HepG2 (cell line): ENCODE measurements at regions not wholly inside any gene's neighbourhood (a gene's known extent, or its start where the extent isn't known, plus 50 kb on each side); places are given as distances from the start of the nearest gene placed in this dataset.

Source experiments
- ATAC-seq: fragments of 200-7000 bp; cut with Tn5 transposase; 3 replicates; pipeline ENCODE4 v1.9.1; 2020; ENCODE audit warnings: mild to moderate bottlenecking, moderate library complexity
- BruUV-seq: library from RNA; stranded (reverse); fragments of 400-500 nt; replicated peaks from 2 replicates; lab custom pipeline; 2021; lab: Mats Ljungman, UMichigan
- CTCF ChIA-PET: fragments of 300-600 bp; formaldehyde crosslinking; extraction: SDS; loops from one replicate; lab custom pipeline; 2021; ENCODE audit warnings: low total read pairs, inconsistent platforms, low intra/inter-chr PET ratio; lab: Yijun Ruan, JAX
- POLR2A ChIA-PET: fragments of 350-600 bp; sonication (Branson Sonifier 250); formaldehyde crosslinking; loops from one replicate; lab custom pipeline; 2020; ENCODE audit warnings: antibody characterized with exemption, inconsistent platforms; lab: Yijun Ruan, JAX
- DNase-seq: peaks from one replicate; pipeline ENCODE4 v3.0.0-alpha.2; 2015; ENCODE audit warnings: low spot score
- FAIRE-seq: peaks from 3 replicates; lab custom pipeline; 2011; peaks lifted over from hg19 to GRCh38; lab: Jason Lieb, UNC
- H2AFZ ChIP-seq: one replicate; pipeline ENCODE4 v1.6.1; 2011; ENCODE audit warnings: low read length, inconsistent platforms
- H3K27ac ChIP-seq: fragments of 300-600 bp; 3 replicates; pipeline ENCODE4 v1.8.0; 2011; ENCODE audit warnings: mixed run types, mild to moderate bottlenecking, mixed read lengths, low read length, inconsistent platforms; ENCODE audit not compliant: insufficient read depth; ENCODE audit errors: extremely low read length
- H3K27me3 ChIP-seq, 2 experiments: fragments of 200-600 bp in 1 of 2; 2 replicates in 1 of 2; 3 replicates in 1 of 2; pipeline versions ENCODE4 v1.6.0 to v1.8.0; 2011; ENCODE audit warnings: low read length in 2 of 2, mild to moderate bottlenecking in 2 of 2, moderate library complexity in 2 of 2, inconsistent platforms in 1 of 2; ENCODE audit not compliant: insufficient read depth in 2 of 2, control insufficient read depth in 1 of 2
- H3K36me3 ChIP-seq, 2 experiments: fragments of 200-600 bp in 1 of 2; replicated peaks in 1 of 2; 2 replicates in 1 of 2; 3 replicates in 1 of 2; pipeline versions ENCODE4 v1.5.1 to v1.8.0; 2011; ENCODE audit warnings: low read length in 2 of 2, inconsistent platforms in 1 of 2; ENCODE audit not compliant: insufficient read depth in 2 of 2, control insufficient read depth in 1 of 2
- H3K4me1 ChIP-seq: 2 replicates; pipeline ENCODE4 v1.5.1; 2012; ENCODE audit warnings: low read length, inconsistent platforms; ENCODE audit not compliant: insufficient read depth
- H3K4me2 ChIP-seq: 2 replicates; pipeline ENCODE4 v1.6.0; 2011; ENCODE audit warnings: low read depth, low read length, inconsistent platforms
- H3K4me3 ChIP-seq, 3 experiments: fragments of 200-600 bp in 1 of 3; sonication (generic), shearing (Covaris generic) in 1 of 3; replicated peaks in 1 of 3; 2 replicates each; pipeline ENCODE4 v1.5.1; 2011 to 2016; ENCODE audit warnings: low read length in 3 of 3, inconsistent platforms in 2 of 3, low read depth in 2 of 3, mild to moderate bottlenecking in 2 of 3, control low read depth in 1 of 3, mixed read lengths in 1 of 3; ENCODE audit not compliant: insufficient read depth in 1 of 3
- H3K79me2 ChIP-seq: one replicate; pipeline ENCODE4 v1.6.1; 2011; ENCODE audit warnings: low read length, inconsistent platforms; ENCODE audit not compliant: insufficient read depth
- H3K9ac ChIP-seq: 2 replicates; pipeline ENCODE4 v1.6.0; 2011; ENCODE audit warnings: mild to moderate bottlenecking, low read depth, low read length, inconsistent platforms; ENCODE audit not compliant: insufficient read depth
- H3K9me3 ChIP-seq: 2 replicates; pipeline ENCODE4 v1.5.1; 2012; ENCODE audit warnings: mild to moderate bottlenecking, low read length
- H4K20me1 ChIP-seq: 2 replicates; pipeline ENCODE4 v1.6.0; 2011; ENCODE audit warnings: inconsistent platforms, mild to moderate bottlenecking, low read length, moderate library complexity; ENCODE audit not compliant: insufficient read depth
- ATRX ChIP-seq: sonication (generic); formaldehyde crosslinking; IDR thresholded peaks from 2 replicates; pipeline ENCODE4 v1.4.0; 2020; ENCODE audit warnings: missing genetic modification reagents, borderline replicate concordance
- CC2D1A ChIP-seq: sonication (generic); formaldehyde crosslinking; IDR thresholded peaks from 2 replicates; pipeline ENCODE4 v1.8.1; 2023; ENCODE audit warnings: mild to moderate bottlenecking, missing genetic modification reagents
- DMTF1 ChIP-seq: sonication (generic); formaldehyde crosslinking; IDR thresholded peaks from 2 replicates; pipeline ENCODE4 v1.4.0; 2020; ENCODE audit warnings: mild to moderate bottlenecking, missing genetic modification reagents
- GTF3A ChIP-seq: sonication (generic); formaldehyde crosslinking; conservative IDR thresholded peaks from 2 replicates; pipeline ENCODE4 v1.4.0; 2020; ENCODE audit warnings: mild to moderate bottlenecking, missing genetic modification reagents
- HMGA1 ChIP-seq: sonication (generic); formaldehyde crosslinking; conservative IDR thresholded peaks from 2 replicates; pipeline ENCODE4 v1.4.0; 2020; ENCODE audit warnings: missing genetic modification reagents
- ISX ChIP-seq: sonication (generic); formaldehyde crosslinking; conservative IDR thresholded peaks from 2 replicates; pipeline ENCODE4 v1.5.0; 2020; ENCODE audit warnings: missing genetic modification reagents
- KDM1A ChIP-seq: IDR thresholded peaks from 2 replicates; pipeline ENCODE4 v1.6.1; 2016; ENCODE audit warnings: missing compliant biosample characterization
- MYC ChIP-seq: sonication (generic); formaldehyde crosslinking; IDR thresholded peaks from 2 replicates; pipeline ENCODE4 v1.9.0; 2021; ENCODE audit warnings: missing genetic modification reagents, borderline replicate concordance
- SMAD1 ChIP-seq: sonication (generic); formaldehyde crosslinking; IDR thresholded peaks from 2 replicates; pipeline ENCODE4 v1.4.0; 2020; ENCODE audit warnings: missing genetic modification reagents, low read depth, mild to moderate bottlenecking, borderline replicate concordance
- SRSF1 ChIP-seq: fragments of 200-400 bp; formaldehyde crosslinking; optimal IDR thresholded peaks from 2 replicates; pipeline ENCODE3; 2017; ENCODE audit warnings: mild to moderate bottlenecking, low read depth, low read length, moderate library complexity
- TCF7L2 ChIP-seq: IDR thresholded peaks from 2 replicates; pipeline ENCODE4 v1.6.1; 2011; ENCODE audit warnings: mild to moderate bottlenecking, low read depth, low read length, moderate library complexity
- TEAD2 ChIP-seq: sonication (generic); formaldehyde crosslinking; IDR thresholded peaks from 2 replicates; pipeline ENCODE4 v1.9.0; 2021; ENCODE audit warnings: missing genetic modification reagents
- YEATS2 ChIP-seq: sonication (generic); formaldehyde crosslinking; IDR thresholded peaks from 2 replicates; pipeline ENCODE4 v1.4.0; 2020; ENCODE audit warnings: missing genetic modification reagents, borderline replicate concordance
- ZBTB21 ChIP-seq: sonication (generic); formaldehyde crosslinking; IDR thresholded peaks from 2 replicates; pipeline ENCODE4 v1.4.0; 2020; ENCODE audit warnings: missing genetic modification reagents
- ZBTB46 ChIP-seq: sonication (generic); formaldehyde crosslinking; IDR thresholded peaks from 2 replicates; pipeline ENCODE4 v1.4.0; 2020; ENCODE audit warnings: mild to moderate bottlenecking, missing genetic modification reagents, borderline replicate concordance
- ZNF260 ChIP-seq: sonication (generic); formaldehyde crosslinking; IDR thresholded peaks from 2 replicates; pipeline ENCODE4 v1.4.0; 2020; ENCODE audit warnings: missing genetic modification reagents, low read depth, mild to moderate bottlenecking, borderline replicate concordance
- ZNF326 ChIP-seq: sonication (generic); formaldehyde crosslinking; IDR thresholded peaks from 2 replicates; pipeline ENCODE4 v1.4.0; 2020; ENCODE audit warnings: missing genetic modification reagents, borderline replicate concordance
- ZNF468 ChIP-seq: sonication (generic); formaldehyde crosslinking; IDR thresholded peaks from 2 replicates; pipeline ENCODE4 v1.8.0; 2022; ENCODE audit warnings: mild to moderate bottlenecking, moderate library complexity, missing genetic modification reagents
- ZNF512 ChIP-seq: sonication (generic); formaldehyde crosslinking; IDR thresholded peaks from 2 replicates; pipeline ENCODE4 v1.4.0; 2020; ENCODE audit warnings: mild to moderate bottlenecking, missing genetic modification reagents
- ZNF547 ChIP-seq: sonication (generic); formaldehyde crosslinking; IDR thresholded peaks from 2 replicates; pipeline ENCODE4 v1.5.1; 2020; ENCODE audit warnings: mild to moderate bottlenecking, missing genetic modification reagents
- WGBS: methylation state at CpG from one replicate; pipeline ENCODE4 v1.1.6; 2017; ENCODE audit warnings: low lambda C conversion rate; 5-methylcytosine and 5-hydroxymethylcytosine counted together
- in situ Hi-C: cut with HindIII; loops from 2 replicates; pipeline ENCODE4 v1.10.0; 2017; ENCODE audit warnings: low pct_unique_long_range_greater_than_20kb; ENCODE audit not compliant: extremely low pct_ligation_motif_present
- intact Hi-C: fragments of 100-400 bp; cut with micrococcal nuclease; formaldehyde crosslinking; loops from one replicate; pipeline ENCODE4 v1.10.0; 2022; ENCODE audit not compliant: unreplicated experiment

GRCh38 chr21:27528697-27529096, 561.8 kb upstream of the ADAMTS5 start (continued):
- no peak for TF ChIP-seq GTF3A (CRISPR knock-in tag)

GRCh38 chr21:27526451-27526850, 559.6 kb upstream of the ADAMTS5 start:
- TF ChIP-seq ZNF468 (CRISPR knock-in tag) = no peak
- TF ChIP-seq HMGA1 = no peak
- no peak for TF ChIP-seq ZNF326 (CRISPR knock-in tag)
- no peak for TF ChIP-seq TEAD2 (CRISPR knock-in tag)
- no peak for TF ChIP-seq ZNF512 (CRISPR knock-in tag)
- TF ChIP-seq YEATS2 (CRISPR knock-in tag) = no peak
- TF ChIP-seq ZBTB21 (CRISPR knock-in tag) = no peak
- TF ChIP-seq ZBTB46 = no peak
- TF ChIP-seq DMTF1 (CRISPR knock-in tag) = no peak
- TF ChIP-seq KDM1A = no peak
- TF ChIP-seq ZNF260 (CRISPR knock-in tag) = no peak
- no peak for TF ChIP-seq ISX (CRISPR knock-in tag)
- no peak for TF ChIP-seq SMAD1 (CRISPR knock-in tag)
- TF ChIP-seq SRSF1 = no peak
- no peak for TF ChIP-seq ATRX
- TF ChIP-seq CC2D1A (CRISPR knock-in tag) = no peak
- no peak for TF ChIP-seq TCF7L2
- no peak for TF ChIP-seq MYC
- no peak for TF ChIP-seq ZNF547 (CRISPR knock-in tag)
- H3K4me3 ChIP-seq = no peak overlapping the region
- H3K27me3 ChIP-seq = no peaks in the 10 kb centered on the region
- H3K9ac ChIP-seq = no peak overlapping the region
- intact Hi-C loops = no loop called here
- ChIA-PET CTCF (no interaction called here), POLR2A (no interaction called here)
- no peak for ATAC-seq
- H3K4me2 ChIP-seq = no peak overlapping the region
- H3K79me2 ChIP-seq = no peaks in the 10 kb centered on the region
- H3K9me3 ChIP-seq = peaks cover 69% of the 10 kb centered on the region
- no peaks in the 10 kb centered on the region for H3K36me3 ChIP-seq
- no peak overlapping the region for H2AFZ ChIP-seq
- no peak overlapping the region for H3K27ac ChIP-seq
- no peak for DNase-seq
- in situ Hi-C loops = no loop called here
- FAIRE-seq = no peak
- BruUV-seq = no TSS peak
- no peaks in the 10 kb centered on the region for H4K20me1 ChIP-seq
- no peaks in the 10 kb centered on the region for H3K4me1 ChIP-seq
- WGBS = 17% methylated on average over 3 of the region's 3 CpGs
